ENCODE measurements at regions not wholly inside any gene's neighbourhood (a gene's known extent, or its start where the extent isn't known, plus 50 kb on each side); places are given as distances from the start of the nearest gene placed in this dataset.

DNA sequence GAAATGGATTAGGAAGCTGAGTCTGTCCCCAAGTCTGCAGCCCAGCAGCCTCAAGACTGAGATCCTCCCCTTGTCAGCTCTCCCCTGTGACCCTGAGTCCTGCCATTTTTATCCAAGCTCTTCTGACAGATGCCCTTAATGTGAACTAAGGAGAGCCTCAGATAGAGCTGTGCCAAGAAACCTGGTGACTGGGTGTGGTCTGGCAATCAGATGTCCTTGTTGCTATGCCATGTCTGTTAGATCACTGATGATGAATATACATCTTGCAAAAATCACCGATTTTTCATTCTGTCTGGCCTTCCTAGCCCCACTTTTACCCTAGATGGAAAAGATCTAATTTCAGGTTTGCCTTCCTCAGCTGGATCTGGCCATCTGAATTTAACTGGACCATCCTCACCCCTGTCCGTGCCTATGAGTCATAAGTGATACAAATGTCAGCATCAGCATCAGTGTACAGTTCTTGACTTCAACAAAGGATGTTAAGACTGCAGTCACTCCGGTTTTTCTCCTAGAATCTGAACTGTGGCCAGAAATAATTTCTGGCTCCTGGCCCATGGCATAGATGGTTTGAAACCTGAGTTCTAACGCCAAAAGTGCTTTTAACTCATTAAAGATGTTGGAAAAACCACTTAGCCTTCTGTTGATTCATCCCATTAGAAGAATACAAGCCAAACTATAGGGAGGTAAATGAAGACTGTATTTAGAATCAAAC, 61.2 kb upstream of the GRIP1 start:
- BruUV-seq (replicated peaks) = no TSS peak
- no peak for FAIRE-seq
- no peaks in the 10 kb centered on the region for H3K79me2 ChIP-seq (ENCODE audit: insufficient read depth, low read length)
- H3K27me3 ChIP-seq (ENCODE audit: control insufficient read depth in 1 of 2, insufficient read depth in 2 of 2, low read length in 2 of 2) = no peaks in the 10 kb centered on the region; a peak in 1 of 5 replicates
- 0% methylated on average over 4 of the region's 4 CpGs for WGBS (ENCODE audit: low lambda C conversion rate)
- H3K36me3 ChIP-seq (replicated peaks in 1 of 2; ENCODE audit: control insufficient read depth in 1 of 2, insufficient read depth in 2 of 2, low read length in 2 of 2) = no peaks in the 10 kb centered on the region
- no peak overlapping the region for H3K4me2 ChIP-seq (ENCODE audit: low read depth, low read length)
- CTCF ChIA-PET (ENCODE audit: low intra/inter-chr PET ratio, low total read pairs) = no interaction called here
- no peaks in the 10 kb centered on the region for H3K9me3 ChIP-seq (ENCODE audit: low read length)
- TF ChIP-seq ZNF138 (CRISPR knock-in tag; IDR thresholded peaks at IDR 0.05; ENCODE audit: low read depth) = no peak
- no peak for TF ChIP-seq SMAD3 (CRISPR knock-in tag; IDR thresholded peaks at IDR 0.05)
- no peak for TF ChIP-seq ZNF547 (CRISPR knock-in tag; IDR thresholded peaks at IDR 0.05)
- TF ChIP-seq RELA (CRISPR knock-in tag; IDR thresholded peaks at IDR 0.05) = no peak
- no peak for TF ChIP-seq NR2F6 (IDR thresholded peaks at IDR 0.05)
- TF ChIP-seq NR2F6 (CRISPR knock-in tag; IDR thresholded peaks at IDR 0.05) = no peak
- intact Hi-C loops (cut with micrococcal nuclease; ENCODE audit: unreplicated experiment) (no loop called here), in situ Hi-C loops (cut with HindIII; ENCODE audit: extremely low pct_ligation_motif_present, low pct_unique_long_range_greater_than_20kb) (no loop called here)
- H3K9ac ChIP-seq (ENCODE audit: insufficient read depth, low read depth, low read length) = no peak overlapping the region
- no peak for DNase-seq (ENCODE audit: low spot score)
- no peaks in the 10 kb centered on the region for H4K20me1 ChIP-seq (ENCODE audit: insufficient read depth, low read length)
- H3K4me1 ChIP-seq (ENCODE audit: insufficient read depth, low read length) = no peaks in the 10 kb centered on the region
- ATAC-seq = no peak
- H3K4me3 ChIP-seq (replicated peaks in 1 of 3; ENCODE audit: insufficient read depth in 1 of 3, low read depth in 2 of 3, low read length in 3 of 3) = no peak overlapping the region
- no peak overlapping the region for H3K27ac ChIP-seq (ENCODE audit: extremely low read length, insufficient read depth, low read length)
- POLR2A ChIA-PET = no interaction called here
- H2AFZ ChIP-seq (ENCODE audit: low read length) = no peak overlapping the region

DNA sequence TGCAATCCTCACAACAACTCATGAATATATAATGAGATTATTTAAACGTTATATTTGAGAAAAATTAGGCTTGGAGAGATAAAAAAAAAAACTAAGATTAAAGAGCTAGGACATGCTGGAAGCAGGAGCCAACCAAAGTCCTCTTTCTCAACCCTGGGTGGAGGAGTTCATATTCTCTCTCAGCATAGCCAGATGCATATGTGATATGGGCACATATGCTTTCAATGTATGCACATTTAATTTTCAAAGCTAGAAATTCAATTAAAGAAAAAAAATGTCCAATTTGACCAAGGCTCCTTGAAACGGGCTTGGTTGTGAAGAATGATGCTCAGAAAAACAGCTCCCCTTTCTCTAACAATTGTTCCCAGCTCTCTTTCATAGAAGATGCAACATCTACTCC, 61.9 kb upstream of the GRIP1 start:
- intact Hi-C loops (cut with micrococcal nuclease; ENCODE audit: unreplicated experiment) (no loop called here), in situ Hi-C loops (cut with HindIII; ENCODE audit: extremely low pct_ligation_motif_present, low pct_unique_long_range_greater_than_20kb) (no loop called here)
- POLR2A ChIA-PET = no interaction called here
- DNase-seq (ENCODE audit: low spot score) (no peak), ATAC-seq (no peak), FAIRE-seq (no peak)
- H3K27me3 ChIP-seq (ENCODE audit: control insufficient read depth in 1 of 2, insufficient read depth in 2 of 2, low read length in 2 of 2) = no peaks in the 10 kb centered on the region; a peak in 1 of 5 replicates
- CTCF ChIA-PET (ENCODE audit: low intra/inter-chr PET ratio, low total read pairs) = no interaction called here
- no peak overlapping the region for H2AFZ ChIP-seq (ENCODE audit: low read length)
- no peak overlapping the region for H3K4me2 ChIP-seq (ENCODE audit: low read depth, low read length)
- H3K9me3 ChIP-seq (ENCODE audit: low read length) = no peaks in the 10 kb centered on the region
- H3K9ac ChIP-seq (ENCODE audit: insufficient read depth, low read depth, low read length) = no peak overlapping the region
- no TSS peak for BruUV-seq (replicated peaks)
- no peaks in the 10 kb centered on the region for H4K20me1 ChIP-seq (ENCODE audit: insufficient read depth, low read length)
- no peaks in the 10 kb centered on the region for H3K79me2 ChIP-seq (ENCODE audit: insufficient read depth, low read length)
- no peaks in the 10 kb centered on the region for H3K36me3 ChIP-seq (replicated peaks in 1 of 2; ENCODE audit: control insufficient read depth in 1 of 2, insufficient read depth in 2 of 2, low read length in 2 of 2)
- 2% methylated on average over 2 of the region's 2 CpGs for WGBS (ENCODE audit: low lambda C conversion rate)
- no peaks in the 10 kb centered on the region for H3K4me1 ChIP-seq (ENCODE audit: insufficient read depth, low read length)
- no peak overlapping the region for H3K4me3 ChIP-seq (replicated peaks in 1 of 3; ENCODE audit: insufficient read depth in 1 of 3, low read depth in 2 of 3, low read length in 3 of 3)
- no peak overlapping the region for H3K27ac ChIP-seq (ENCODE audit: extremely low read length, insufficient read depth, low read length)
- no peak for TF ChIP-seq MAFF (IDR thresholded peaks at IDR 0.05; ENCODE audit: low read depth, low read length)
- no peak for TF ChIP-seq RNF2 (conservative IDR thresholded peaks at IDR 0.05; ENCODE audit: low read depth)
- TF ChIP-seq ERF (CRISPR knock-in tag; IDR thresholded peaks at IDR 0.05) = no peak
- TF ChIP-seq PAX8 (CRISPR knock-in tag; IDR thresholded peaks at IDR 0.05; ENCODE audit: borderline replicate concordance) = no peak
- TF ChIP-seq, protein P1, sequence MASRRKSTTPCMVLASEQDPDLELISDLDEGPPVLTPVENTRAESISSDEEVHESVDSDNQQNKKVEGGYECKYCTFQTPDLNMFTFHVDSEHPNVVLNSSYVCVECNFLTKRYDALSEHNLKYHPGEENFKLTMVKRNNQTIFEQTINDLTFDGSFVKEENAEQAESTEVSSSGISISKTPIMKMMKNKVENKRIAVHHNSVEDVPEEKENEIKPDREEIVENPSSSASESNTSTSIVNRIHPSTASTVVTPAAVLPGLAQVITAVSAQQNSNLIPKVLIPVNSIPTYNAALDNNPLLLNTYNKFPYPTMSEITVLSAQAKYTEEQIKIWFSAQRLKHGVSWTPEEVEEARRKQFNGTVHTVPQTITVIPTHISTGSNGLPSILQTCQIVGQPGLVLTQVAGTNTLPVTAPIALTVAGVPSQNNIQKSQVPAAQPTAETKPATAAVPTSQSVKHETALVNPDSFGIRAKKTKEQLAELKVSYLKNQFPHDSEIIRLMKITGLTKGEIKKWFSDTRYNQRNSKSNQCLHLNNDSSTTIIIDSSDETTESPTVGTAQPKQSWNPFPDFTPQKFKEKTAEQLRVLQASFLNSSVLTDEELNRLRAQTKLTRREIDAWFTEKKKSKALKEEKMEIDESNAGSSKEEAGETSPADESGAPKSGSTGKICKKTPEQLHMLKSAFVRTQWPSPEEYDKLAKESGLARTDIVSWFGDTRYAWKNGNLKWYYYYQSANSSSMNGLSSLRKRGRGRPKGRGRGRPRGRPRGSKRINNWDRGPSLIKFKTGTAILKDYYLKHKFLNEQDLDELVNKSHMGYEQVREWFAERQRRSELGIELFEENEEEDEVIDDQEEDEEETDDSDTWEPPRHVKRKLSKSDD (CRISPR knock-in tag; IDR thresholded peaks at IDR 0.05; ENCODE audit: low read depth) = no peak
- TF ChIP-seq SMARCE1 (IDR thresholded peaks at IDR 0.05; ENCODE audit: borderline replicate concordance) = no peak
- TF ChIP-seq ZNF256 (CRISPR knock-in tag; conservative IDR thresholded peaks at IDR 0.05) = no peak
- no peak for TF ChIP-seq SP1 (IDR thresholded peaks at IDR 0.05)
- TF ChIP-seq SP1 (CRISPR knock-in tag; IDR thresholded peaks at IDR 0.05) = no peak
- TF ChIP-seq CCDC6 (CRISPR knock-in tag; IDR thresholded peaks at IDR 0.05) = no peak
- no peak for TF ChIP-seq ZNF558 (CRISPR knock-in tag; IDR thresholded peaks at IDR 0.05; ENCODE audit: borderline replicate concordance)
- no peak for TF ChIP-seq ZNF329 (CRISPR knock-in tag; IDR thresholded peaks at IDR 0.05; ENCODE audit: low read depth)
- TF ChIP-seq, protein P2, sequence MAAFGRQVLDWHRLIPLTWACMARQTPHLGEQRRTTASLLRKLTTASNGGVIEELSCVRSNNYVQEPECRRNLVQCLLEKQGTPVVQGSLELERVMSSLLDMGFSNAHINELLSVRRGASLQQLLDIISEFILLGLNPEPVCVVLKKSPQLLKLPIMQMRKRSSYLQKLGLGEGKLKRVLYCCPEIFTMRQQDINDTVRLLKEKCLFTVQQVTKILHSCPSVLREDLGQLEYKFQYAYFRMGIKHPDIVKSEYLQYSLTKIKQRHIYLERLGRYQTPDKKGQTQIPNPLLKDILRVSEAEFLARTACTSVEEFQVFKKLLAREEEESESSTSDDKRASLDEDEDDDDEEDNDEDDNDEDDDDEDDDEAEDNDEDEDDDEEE (CRISPR knock-in tag; IDR thresholded peaks at IDR 0.05) = no peak

All from HepG2 (cell line).